HepG2 (cell line): ENCODE measurements at regions not wholly inside any gene's neighbourhood (a gene's known extent, or its start where the extent isn't known, plus 50 kb on each side); places are given as distances from the start of the nearest gene placed in this dataset.

Experiments
- ATAC-seq: fragments of 200-7000 bp; cut with Tn5 transposase; 3 replicates; pipeline ENCODE4 v1.9.1; 2020; ENCODE audit warnings: mild to moderate bottlenecking, moderate library complexity
- BruUV-seq: library from RNA; stranded (reverse); fragments of 400-500 nt; replicated peaks from 2 replicates; lab custom pipeline; 2021; lab: Mats Ljungman, UMichigan
- CTCF ChIA-PET: fragments of 300-600 bp; formaldehyde crosslinking; extraction: SDS; loops from one replicate; lab custom pipeline; 2021; ENCODE audit warnings: low total read pairs, inconsistent platforms, low intra/inter-chr PET ratio; lab: Yijun Ruan, JAX
- POLR2A ChIA-PET: fragments of 350-600 bp; sonication (Branson Sonifier 250); formaldehyde crosslinking; loops from one replicate; lab custom pipeline; 2020; ENCODE audit warnings: antibody characterized with exemption, inconsistent platforms; lab: Yijun Ruan, JAX
- DNase-seq: peaks from one replicate; pipeline ENCODE4 v3.0.0-alpha.2; 2015; ENCODE audit warnings: low spot score
- FAIRE-seq: peaks from 3 replicates; lab custom pipeline; 2011; peaks lifted over from hg19 to GRCh38; lab: Jason Lieb, UNC
- H2AFZ ChIP-seq: one replicate; pipeline ENCODE4 v1.6.1; 2011; ENCODE audit warnings: low read length, inconsistent platforms
- H3K27ac ChIP-seq: fragments of 300-600 bp; 3 replicates; pipeline ENCODE4 v1.8.0; 2011; ENCODE audit warnings: mixed run types, mild to moderate bottlenecking, mixed read lengths, low read length, inconsistent platforms; ENCODE audit not compliant: insufficient read depth; ENCODE audit errors: extremely low read length
- H3K27me3 ChIP-seq, 2 experiments: fragments of 200-600 bp in 1 of 2; 2 replicates in 1 of 2; 3 replicates in 1 of 2; pipeline versions ENCODE4 v1.6.0 to v1.8.0; 2011; ENCODE audit warnings: low read length in 2 of 2, mild to moderate bottlenecking in 2 of 2, moderate library complexity in 2 of 2, inconsistent platforms in 1 of 2; ENCODE audit not compliant: insufficient read depth in 2 of 2, control insufficient read depth in 1 of 2
- H3K36me3 ChIP-seq, 2 experiments: fragments of 200-600 bp in 1 of 2; replicated peaks in 1 of 2; 2 replicates in 1 of 2; 3 replicates in 1 of 2; pipeline versions ENCODE4 v1.5.1 to v1.8.0; 2011; ENCODE audit warnings: low read length in 2 of 2, inconsistent platforms in 1 of 2; ENCODE audit not compliant: insufficient read depth in 2 of 2, control insufficient read depth in 1 of 2
- H3K4me1 ChIP-seq: 2 replicates; pipeline ENCODE4 v1.5.1; 2012; ENCODE audit warnings: low read length, inconsistent platforms; ENCODE audit not compliant: insufficient read depth
- H3K4me2 ChIP-seq: 2 replicates; pipeline ENCODE4 v1.6.0; 2011; ENCODE audit warnings: low read depth, low read length, inconsistent platforms
- H3K4me3 ChIP-seq, 3 experiments: fragments of 200-600 bp in 1 of 3; sonication (generic), shearing (Covaris generic) in 1 of 3; replicated peaks in 1 of 3; 2 replicates each; pipeline ENCODE4 v1.5.1; 2011 to 2016; ENCODE audit warnings: low read length in 3 of 3, inconsistent platforms in 2 of 3, low read depth in 2 of 3, mild to moderate bottlenecking in 2 of 3, control low read depth in 1 of 3, mixed read lengths in 1 of 3; ENCODE audit not compliant: insufficient read depth in 1 of 3
- H3K79me2 ChIP-seq: one replicate; pipeline ENCODE4 v1.6.1; 2011; ENCODE audit warnings: low read length, inconsistent platforms; ENCODE audit not compliant: insufficient read depth
- H3K9ac ChIP-seq: 2 replicates; pipeline ENCODE4 v1.6.0; 2011; ENCODE audit warnings: mild to moderate bottlenecking, low read depth, low read length, inconsistent platforms; ENCODE audit not compliant: insufficient read depth
- H3K9me3 ChIP-seq: 2 replicates; pipeline ENCODE4 v1.5.1; 2012; ENCODE audit warnings: mild to moderate bottlenecking, low read length
- H4K20me1 ChIP-seq: 2 replicates; pipeline ENCODE4 v1.6.0; 2011; ENCODE audit warnings: inconsistent platforms, mild to moderate bottlenecking, low read length, moderate library complexity; ENCODE audit not compliant: insufficient read depth
- IRX3 ChIP-seq: sonication (generic); formaldehyde crosslinking; IDR thresholded peaks from 2 replicates; pipeline ENCODE4 v1.8.1; 2023; ENCODE audit warnings: mild to moderate bottlenecking, low read depth, missing genetic modification reagents, borderline replicate concordance
- ZNF101 ChIP-seq: sonication (generic); formaldehyde crosslinking; IDR thresholded peaks from 2 replicates; pipeline ENCODE4 v1.4.0; 2020; ENCODE audit warnings: mild to moderate bottlenecking, low read depth, missing genetic modification reagents, borderline replicate concordance
- ZNF205 ChIP-seq: IDR thresholded peaks from 2 replicates; pipeline ENCODE4 v1.6.1; 2018; ENCODE audit warnings: missing biosample characterization, missing genetic modification reagents
- ZNF713 ChIP-seq: sonication (generic); formaldehyde crosslinking; IDR thresholded peaks from 2 replicates; pipeline ENCODE4 v1.4.0; 2020; ENCODE audit warnings: mild to moderate bottlenecking, missing genetic modification reagents
- WGBS: methylation state at CpG from one replicate; pipeline ENCODE4 v1.1.6; 2017; ENCODE audit warnings: low lambda C conversion rate; 5-methylcytosine and 5-hydroxymethylcytosine counted together
- in situ Hi-C: cut with HindIII; loops from 2 replicates; pipeline ENCODE4 v1.10.0; 2017; ENCODE audit warnings: low pct_unique_long_range_greater_than_20kb; ENCODE audit not compliant: extremely low pct_ligation_motif_present
- intact Hi-C: fragments of 100-400 bp; cut with micrococcal nuclease; formaldehyde crosslinking; loops from one replicate; pipeline ENCODE4 v1.10.0; 2022; ENCODE audit not compliant: unreplicated experiment
- TF ChIP-seq, protein P1 (sequence below): sonication (generic); formaldehyde crosslinking; IDR thresholded peaks from 2 replicates; pipeline ENCODE4 v1.4.0; 2020; ENCODE audit warnings: missing genetic modification reagents
- TF ChIP-seq, protein P2 (sequence below): sonication (generic); formaldehyde crosslinking; IDR thresholded peaks from 2 replicates; pipeline ENCODE4 v1.9.0; 2021; ENCODE audit warnings: mild to moderate bottlenecking, missing genetic modification reagents
- TF ChIP-seq, protein P3 (sequence below), 2 experiments: fragments of 450-650 bp in 1 of 2; sonication (generic) in 1 of 2; formaldehyde crosslinking in 1 of 2; IDR thresholded peaks; 2 replicates each; pipeline versions ENCODE4 v1.6.1 to v1.8.0; 2016 to 2022; ENCODE audit warnings: antibody characterized with exemption in 1 of 2, mild to moderate bottlenecking in 1 of 2, missing genetic modification reagents in 1 of 2

DNA sequence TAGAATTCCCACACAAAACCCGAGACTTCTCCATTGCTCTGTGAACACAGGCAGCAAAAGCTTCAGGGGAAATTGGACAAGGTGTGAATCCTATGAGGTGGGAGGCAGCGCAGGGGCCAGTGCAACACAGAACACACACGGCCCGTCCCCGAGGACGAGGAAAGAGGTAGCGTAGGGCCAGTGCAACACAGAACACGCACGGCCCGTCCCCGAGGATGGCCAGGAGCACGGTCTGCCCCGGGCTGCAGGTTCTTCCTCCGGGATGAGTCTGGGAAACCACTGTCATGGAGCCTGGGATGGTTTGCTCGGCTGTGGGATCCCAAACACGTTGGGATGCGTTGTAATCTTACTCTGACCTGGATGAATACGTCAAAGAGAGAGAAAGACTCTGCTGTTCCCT lies 432.1 kb downstream of the GLRX3 start:
- Histone ChIP-seq H3K9me3 (no peaks in the 10 kb centered on the region), H3K9ac (no peak overlapping the region), H3K36me3 (no peaks in the 10 kb centered on the region), H3K79me2 (no peaks in the 10 kb centered on the region), H3K27ac (no peak overlapping the region), H3K4me2 (no peak overlapping the region), H2AFZ (no peak overlapping the region), H3K4me3 (no peak overlapping the region), H4K20me1 (no peaks in the 10 kb centered on the region), H3K27me3 (peaks cover 0 to 3% of the 10 kb centered on the region in 2 experiments; a peak in 2 of 5 replicates), H3K4me1 (no peaks in the 10 kb centered on the region)
- FAIRE-seq (no peak), DNase-seq (no peak), ATAC-seq (no peak)
- BruUV-seq = no TSS peak
- CTCF ChIA-PET = no interaction called here
- POLR2A ChIA-PET = no interaction called here
- intact Hi-C loops (no loop called here), in situ Hi-C loops (no loop called here)
- WGBS = 35% methylated on average over 18 of the region's 18 CpGs
- TF ChIP-seq, protein P1, sequence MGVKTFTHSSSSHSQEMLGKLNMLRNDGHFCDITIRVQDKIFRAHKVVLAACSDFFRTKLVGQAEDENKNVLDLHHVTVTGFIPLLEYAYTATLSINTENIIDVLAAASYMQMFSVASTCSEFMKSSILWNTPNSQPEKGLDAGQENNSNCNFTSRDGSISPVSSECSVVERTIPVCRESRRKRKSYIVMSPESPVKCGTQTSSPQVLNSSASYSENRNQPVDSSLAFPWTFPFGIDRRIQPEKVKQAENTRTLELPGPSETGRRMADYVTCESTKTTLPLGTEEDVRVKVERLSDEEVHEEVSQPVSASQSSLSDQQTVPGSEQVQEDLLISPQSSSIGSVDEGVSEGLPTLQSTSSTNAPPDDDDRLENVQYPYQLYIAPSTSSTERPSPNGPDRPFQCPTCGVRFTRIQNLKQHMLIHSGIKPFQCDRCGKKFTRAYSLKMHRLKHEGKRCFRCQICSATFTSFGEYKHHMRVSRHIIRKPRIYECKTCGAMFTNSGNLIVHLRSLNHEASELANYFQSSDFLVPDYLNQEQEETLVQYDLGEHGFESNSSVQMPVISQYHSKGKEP = no peak
- TF ChIP-seq, protein P2, sequence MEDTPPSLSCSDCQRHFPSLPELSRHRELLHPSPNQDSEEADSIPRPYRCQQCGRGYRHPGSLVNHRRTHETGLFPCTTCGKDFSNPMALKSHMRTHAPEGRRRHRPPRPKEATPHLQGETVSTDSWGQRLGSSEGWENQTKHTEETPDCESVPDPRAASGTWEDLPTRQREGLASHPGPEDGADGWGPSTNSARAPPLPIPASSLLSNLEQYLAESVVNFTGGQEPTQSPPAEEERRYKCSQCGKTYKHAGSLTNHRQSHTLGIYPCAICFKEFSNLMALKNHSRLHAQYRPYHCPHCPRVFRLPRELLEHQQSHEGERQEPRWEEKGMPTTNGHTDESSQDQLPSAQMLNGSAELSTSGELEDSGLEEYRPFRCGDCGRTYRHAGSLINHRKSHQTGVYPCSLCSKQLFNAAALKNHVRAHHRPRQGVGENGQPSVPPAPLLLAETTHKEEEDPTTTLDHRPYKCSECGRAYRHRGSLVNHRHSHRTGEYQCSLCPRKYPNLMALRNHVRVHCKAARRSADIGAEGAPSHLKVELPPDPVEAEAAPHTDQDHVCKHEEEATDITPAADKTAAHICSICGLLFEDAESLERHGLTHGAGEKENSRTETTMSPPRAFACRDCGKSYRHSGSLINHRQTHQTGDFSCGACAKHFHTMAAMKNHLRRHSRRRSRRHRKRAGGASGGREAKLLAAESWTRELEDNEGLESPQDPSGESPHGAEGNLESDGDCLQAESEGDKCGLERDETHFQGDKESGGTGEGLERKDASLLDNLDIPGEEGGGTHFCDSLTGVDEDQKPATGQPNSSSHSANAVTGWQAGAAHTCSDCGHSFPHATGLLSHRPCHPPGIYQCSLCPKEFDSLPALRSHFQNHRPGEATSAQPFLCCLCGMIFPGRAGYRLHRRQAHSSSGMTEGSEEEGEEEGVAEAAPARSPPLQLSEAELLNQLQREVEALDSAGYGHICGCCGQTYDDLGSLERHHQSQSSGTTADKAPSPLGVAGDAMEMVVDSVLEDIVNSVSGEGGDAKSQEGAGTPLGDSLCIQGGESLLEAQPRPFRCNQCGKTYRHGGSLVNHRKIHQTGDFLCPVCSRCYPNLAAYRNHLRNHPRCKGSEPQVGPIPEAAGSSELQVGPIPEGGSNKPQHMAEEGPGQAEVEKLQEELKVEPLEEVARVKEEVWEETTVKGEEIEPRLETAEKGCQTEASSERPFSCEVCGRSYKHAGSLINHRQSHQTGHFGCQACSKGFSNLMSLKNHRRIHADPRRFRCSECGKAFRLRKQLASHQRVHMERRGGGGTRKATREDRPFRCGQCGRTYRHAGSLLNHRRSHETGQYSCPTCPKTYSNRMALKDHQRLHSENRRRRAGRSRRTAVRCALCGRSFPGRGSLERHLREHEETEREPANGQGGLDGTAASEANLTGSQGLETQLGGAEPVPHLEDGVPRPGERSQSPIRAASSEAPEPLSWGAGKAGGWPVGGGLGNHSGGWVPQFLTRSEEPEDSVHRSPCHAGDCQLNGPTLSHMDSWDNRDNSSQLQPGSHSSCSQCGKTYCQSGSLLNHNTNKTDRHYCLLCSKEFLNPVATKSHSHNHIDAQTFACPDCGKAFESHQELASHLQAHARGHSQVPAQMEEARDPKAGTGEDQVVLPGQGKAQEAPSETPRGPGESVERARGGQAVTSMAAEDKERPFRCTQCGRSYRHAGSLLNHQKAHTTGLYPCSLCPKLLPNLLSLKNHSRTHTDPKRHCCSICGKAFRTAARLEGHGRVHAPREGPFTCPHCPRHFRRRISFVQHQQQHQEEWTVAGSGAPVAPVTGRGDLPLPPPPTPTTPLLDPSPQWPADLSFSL (CRISPR knock-in tag) = no peak
- no peak for TF ChIP-seq ZNF205 (CRISPR knock-in tag)
- no peak for TF ChIP-seq IRX3 (CRISPR knock-in tag)
- no peak for TF ChIP-seq ZNF101
- no peak for TF ChIP-seq ZNF713 (CRISPR knock-in tag)
- TF ChIP-seq, protein P3, sequence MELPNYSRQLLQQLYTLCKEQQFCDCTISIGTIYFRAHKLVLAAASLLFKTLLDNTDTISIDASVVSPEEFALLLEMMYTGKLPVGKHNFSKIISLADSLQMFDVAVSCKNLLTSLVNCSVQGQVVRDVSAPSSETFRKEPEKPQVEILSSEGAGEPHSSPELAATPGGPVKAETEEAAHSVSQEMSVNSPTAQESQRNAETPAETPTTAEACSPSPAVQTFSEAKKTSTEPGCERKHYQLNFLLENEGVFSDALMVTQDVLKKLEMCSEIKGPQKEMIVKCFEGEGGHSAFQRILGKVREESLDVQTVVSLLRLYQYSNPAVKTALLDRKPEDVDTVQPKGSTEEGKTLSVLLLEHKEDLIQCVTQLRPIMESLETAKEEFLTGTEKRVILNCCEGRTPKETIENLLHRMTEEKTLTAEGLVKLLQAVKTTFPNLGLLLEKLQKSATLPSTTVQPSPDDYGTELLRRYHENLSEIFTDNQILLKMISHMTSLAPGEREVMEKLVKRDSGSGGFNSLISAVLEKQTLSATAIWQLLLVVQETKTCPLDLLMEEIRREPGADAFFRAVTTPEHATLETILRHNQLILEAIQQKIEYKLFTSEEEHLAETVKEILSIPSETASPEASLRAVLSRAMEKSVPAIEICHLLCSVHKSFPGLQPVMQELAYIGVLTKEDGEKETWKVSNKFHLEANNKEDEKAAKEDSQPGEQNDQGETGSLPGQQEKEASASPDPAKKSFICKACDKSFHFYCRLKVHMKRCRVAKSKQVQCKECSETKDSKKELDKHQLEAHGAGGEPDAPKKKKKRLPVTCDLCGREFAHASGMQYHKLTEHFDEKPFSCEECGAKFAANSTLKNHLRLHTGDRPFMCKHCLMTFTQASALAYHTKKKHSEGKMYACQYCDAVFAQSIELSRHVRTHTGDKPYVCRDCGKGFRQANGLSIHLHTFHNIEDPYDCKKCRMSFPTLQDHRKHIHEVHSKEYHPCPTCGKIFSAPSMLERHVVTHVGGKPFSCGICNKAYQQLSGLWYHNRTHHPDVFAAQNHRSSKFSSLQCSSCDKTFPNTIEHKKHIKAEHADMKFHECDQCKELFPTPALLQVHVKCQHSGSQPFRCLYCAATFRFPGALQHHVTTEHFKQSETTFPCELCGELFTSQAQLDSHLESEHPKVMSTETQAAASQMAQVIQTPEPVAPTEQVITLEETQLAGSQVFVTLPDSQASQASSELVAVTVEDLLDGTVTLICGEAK (IDR thresholded peaks at IDR 0.05) = no peak
- TF ChIP-seq, protein P3 (CRISPR knock-in tag; IDR thresholded peaks at IDR 0.05) = no peak
